Activated naive CD8-positive, alpha-beta T cell treated with anti-CD3 and anti-CD28 coated beads, Interleukin-2, amount 10 ng/mL, durations not matched to agents 7 days and 5 days (primary cell): ENCODE measurements at regions not wholly inside any gene's neighbourhood (a gene's known extent, or its start where the extent isn't known, plus 50 kb on each side); places are given as distances from the start of the nearest gene placed in this dataset.
"Not testable (repeated sequence)": the region's sequence is repeated elsewhere in the genome, so short reads cannot be mapped to it uniquely, and the experiment has no call there.

Experiments used
- ATAC-seq: fragments of 150-1000 bp; cut with Tn5 transposase; one replicate; pipeline ENCODE4 v1.10.0; 2021; ENCODE audit warnings: low read depth, moderate library complexity
- POLR2A ChIA-PET: fragments of 350-600 bp; sonication (Branson Sonifier 250); formaldehyde crosslinking; loops from one replicate; lab custom pipeline; 2021; ENCODE audit warnings: antibody characterized with exemption; lab: Charles Lee
- DNase-seq: peaks from one replicate; pipeline ENCODE4 v3.0.0; 2021
- H3K27ac Mint-ChIP-seq: one replicate; pipeline ENCODE4 v1.8.0; 2022; ENCODE audit warnings: mild to moderate bottlenecking, mixed read lengths
- H3K27me3 Mint-ChIP-seq: one replicate; pipeline ENCODE4 v1.8.0; 2022; ENCODE audit warnings: mild to moderate bottlenecking, moderate library complexity, mixed read lengths
- H3K36me3 Mint-ChIP-seq: one replicate; pipeline ENCODE4 v1.8.0; 2021; ENCODE audit warnings: mild to moderate bottlenecking, mixed read lengths
- H3K4me1 Mint-ChIP-seq: one replicate; pipeline ENCODE4 v1.8.0; 2021; ENCODE audit warnings: mixed read lengths
- H3K4me3 Mint-ChIP-seq: one replicate; pipeline ENCODE4 v1.8.0; 2022; ENCODE audit warnings: mild to moderate bottlenecking, moderate library complexity, mixed read lengths
- H3K9me3 Mint-ChIP-seq: one replicate; pipeline ENCODE4 v1.8.0; 2021; ENCODE audit warnings: mixed read lengths

DNA sequence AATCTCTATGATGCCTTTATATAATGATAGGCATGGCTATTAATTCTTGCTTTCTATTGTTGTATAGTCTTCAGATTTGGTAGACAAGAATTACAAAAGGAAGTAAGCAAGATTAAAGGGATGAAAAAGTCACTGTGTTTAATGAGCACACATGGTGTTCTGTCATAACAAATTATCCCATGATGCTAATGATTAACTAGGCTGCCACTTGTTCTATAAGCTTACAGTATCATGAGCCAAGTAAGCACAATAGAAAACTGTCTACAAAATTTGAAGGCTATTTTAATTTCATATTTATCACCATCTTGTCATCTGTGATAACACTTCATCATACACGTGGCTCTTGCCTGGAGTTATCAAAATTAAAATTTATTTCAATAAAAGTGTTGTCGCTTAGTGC, 466.7 kb downstream of the GASK1B start:
- no peak for ATAC-seq
- H3K27me3 Mint-ChIP-seq = no peaks in the 10 kb centered on the region
- H3K36me3 Mint-ChIP-seq = no peaks in the 10 kb centered on the region
- no peaks in the 10 kb centered on the region for H3K9me3 Mint-ChIP-seq
- DNase-seq = no peak
- POLR2A ChIA-PET = no interaction called here
- H3K4me1 Mint-ChIP-seq = no peaks in the 10 kb centered on the region
- H3K27ac Mint-ChIP-seq = no peak overlapping the region
- H3K4me3 Mint-ChIP-seq = no peak overlapping the region

DNA sequence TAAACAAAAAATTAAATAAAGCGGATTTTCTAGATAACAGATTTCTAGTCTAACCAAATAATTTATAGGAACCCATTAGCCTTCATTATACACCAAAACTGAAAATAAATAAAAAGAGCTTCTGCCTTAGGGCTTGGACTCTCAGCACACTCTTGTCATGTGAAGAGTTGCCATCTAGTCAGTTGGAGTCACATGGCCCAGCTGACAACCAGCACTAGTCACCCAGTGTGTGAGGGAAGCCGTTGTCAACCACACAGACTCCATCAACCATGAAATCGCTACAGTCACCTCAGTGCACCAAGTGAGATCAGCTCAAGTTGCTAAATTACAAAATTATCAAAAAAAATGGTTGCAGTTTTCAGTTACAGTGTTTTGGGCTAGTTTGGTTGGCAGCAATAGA, 470.0 kb downstream of the GASK1B start:
- POLR2A ChIA-PET = no interaction called here
- Mint-ChIP-seq H3K36me3 (no peaks in the 10 kb centered on the region), H3K4me1 (no peaks in the 10 kb centered on the region), H3K9me3 (no peaks in the 10 kb centered on the region), H3K27me3 (no peaks in the 10 kb centered on the region), H3K4me3 (no peak overlapping the region), H3K27ac (no peak overlapping the region)
- DNase-seq = no peak
- ATAC-seq = no peak

DNA sequence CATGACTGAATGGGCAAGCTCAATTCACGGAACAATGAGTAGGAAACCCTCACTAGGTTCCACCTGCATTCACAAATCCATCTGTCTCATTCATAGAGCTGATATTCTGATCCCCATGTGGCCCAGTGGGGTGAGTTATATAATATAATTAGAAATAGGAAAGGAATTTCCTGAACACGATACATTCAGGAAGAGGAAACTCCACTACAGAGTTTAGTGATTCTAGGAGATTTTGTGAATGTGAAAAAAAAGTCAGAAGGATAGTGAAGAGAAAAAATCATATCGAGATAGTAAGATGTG, 471.2 kb downstream of the GASK1B start:
- H3K27ac Mint-ChIP-seq = no peak overlapping the region
- no peak overlapping the region for H3K4me3 Mint-ChIP-seq
- no peak for ATAC-seq
- H3K27me3 Mint-ChIP-seq = no peaks in the 10 kb centered on the region
- no peaks in the 10 kb centered on the region for H3K4me1 Mint-ChIP-seq
- no peaks in the 10 kb centered on the region for H3K9me3 Mint-ChIP-seq
- POLR2A ChIA-PET = no interaction called here
- H3K36me3 Mint-ChIP-seq = no peaks in the 10 kb centered on the region
- DNase-seq = no peak

DNA sequence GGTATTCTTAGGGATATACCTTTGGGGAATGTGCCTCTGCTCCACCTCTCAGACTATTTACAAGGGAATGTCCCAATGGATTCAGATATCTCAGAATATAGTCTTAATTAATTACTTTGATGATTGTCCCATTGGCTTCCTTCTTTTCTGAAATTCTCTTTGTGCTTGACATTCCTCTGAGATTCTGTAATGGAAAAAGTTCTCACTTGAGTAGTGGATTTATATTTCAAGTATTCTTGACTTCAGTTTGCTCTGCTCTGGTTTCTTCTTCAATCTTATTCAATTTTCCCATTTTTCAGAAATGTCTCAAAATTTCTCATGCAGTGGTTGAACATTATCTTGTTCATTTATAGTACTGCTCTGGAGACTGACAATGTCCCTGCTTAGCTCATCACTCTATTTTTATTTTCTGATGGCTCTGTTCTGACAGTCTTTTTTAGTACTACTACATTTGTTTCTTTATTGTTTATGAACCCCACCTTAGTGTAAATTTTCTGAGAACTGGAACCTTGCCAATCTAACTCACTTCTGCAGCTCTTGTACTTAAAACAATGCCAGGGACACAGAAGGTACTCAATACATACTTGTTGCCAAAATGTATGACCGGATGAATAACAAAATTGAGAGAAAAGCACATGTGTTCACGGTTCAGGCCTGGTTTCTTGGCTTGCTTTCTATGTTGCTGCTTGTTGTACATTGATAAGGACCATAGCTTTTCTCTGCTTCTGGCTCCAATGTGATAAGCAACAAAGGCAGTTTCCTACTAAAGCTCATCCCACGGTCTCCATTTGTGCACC, 471.7 kb downstream of the GASK1B start:
- Mint-ChIP-seq H3K27ac (no peak overlapping the region), H3K9me3 (no peaks in the 10 kb centered on the region), H3K36me3 (no peaks in the 10 kb centered on the region), H3K4me3 (no peak overlapping the region), H3K27me3 (no peaks in the 10 kb centered on the region), H3K4me1 (no peaks in the 10 kb centered on the region)
- DNase-seq (no peak), ATAC-seq (no peak)
- POLR2A ChIA-PET = no interaction called here

DNA sequence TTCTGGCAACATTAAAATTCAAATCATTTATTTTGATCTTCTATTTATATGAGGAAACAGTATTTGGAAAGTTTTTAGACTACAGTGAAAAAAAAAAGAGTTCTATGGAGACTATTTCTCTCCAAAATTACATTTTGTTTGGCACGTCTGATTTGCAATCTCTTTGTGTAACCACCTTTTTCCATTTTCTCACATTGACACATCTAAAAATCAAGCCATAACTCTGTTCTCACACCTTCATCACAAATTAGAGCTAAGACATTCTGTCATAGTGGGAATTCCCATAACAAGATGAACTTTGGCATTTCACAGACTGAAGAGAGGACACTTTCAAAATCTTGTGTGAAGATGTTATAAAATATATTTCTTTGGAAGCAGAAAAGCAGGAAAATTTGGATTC, 468.9 kb downstream of the GRIA2 start:
- POLR2A ChIA-PET = no interaction called here
- no peaks in the 10 kb centered on the region for H3K4me1 Mint-ChIP-seq
- H3K27ac Mint-ChIP-seq = no peak overlapping the region
- H3K36me3 Mint-ChIP-seq = no peaks in the 10 kb centered on the region
- DNase-seq (no peak), ATAC-seq (no peak)
- no peaks in the 10 kb centered on the region for H3K9me3 Mint-ChIP-seq
- no peak overlapping the region for H3K4me3 Mint-ChIP-seq
- H3K27me3 Mint-ChIP-seq = no peaks in the 10 kb centered on the region

DNA sequence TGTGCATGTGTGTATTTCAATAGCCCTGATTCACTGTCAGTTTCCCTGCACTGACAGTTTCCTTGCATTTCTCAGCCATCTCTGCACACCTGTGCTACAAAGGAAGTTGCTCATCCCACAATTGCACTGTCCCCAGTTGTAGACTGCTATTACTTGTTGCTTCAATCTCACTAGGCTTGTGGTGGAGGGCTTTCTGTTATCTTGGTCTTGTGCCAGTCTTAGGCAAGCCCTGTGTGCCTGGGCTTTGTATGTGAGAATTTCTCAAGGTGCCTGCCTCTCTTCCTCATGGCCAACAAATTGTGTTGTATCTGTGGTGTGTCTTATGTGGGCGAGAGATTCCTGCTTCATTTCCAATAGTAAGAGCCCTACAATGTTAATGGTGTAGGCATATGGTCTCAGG, 467.4 kb downstream of the GRIA2 start:
- Mint-ChIP-seq H3K4me3 (no peak overlapping the region), H3K27ac (no peak overlapping the region), H3K36me3 (no peaks in the 10 kb centered on the region), H3K4me1 (no peaks in the 10 kb centered on the region), H3K27me3 (no peaks in the 10 kb centered on the region), H3K9me3 (no peaks in the 10 kb centered on the region)
- no peak for DNase-seq
- ATAC-seq = no peak
- POLR2A ChIA-PET = no interaction called here

DNA sequence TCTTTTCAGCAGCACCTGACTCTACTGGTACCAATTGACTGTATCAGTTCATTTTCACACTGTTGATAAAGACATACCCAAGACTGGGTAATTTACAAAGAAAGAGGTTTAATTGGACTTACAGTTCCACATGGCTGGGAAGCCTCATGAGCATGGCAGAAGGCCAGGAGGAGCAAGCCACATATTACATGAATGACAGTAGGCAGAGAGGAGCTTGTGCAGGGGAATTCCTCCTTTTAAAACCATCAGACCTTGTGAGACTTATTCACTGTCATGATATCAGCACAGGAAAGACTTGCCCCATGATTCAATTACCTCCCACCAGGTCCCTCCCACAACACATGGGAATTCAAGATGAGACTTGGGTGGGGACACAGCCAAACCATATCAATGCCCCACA, 458.8 kb downstream of the GRIA2 start:
- H3K4me1 Mint-ChIP-seq, POLR2A ChIA-PET, H3K27me3 Mint-ChIP-seq, H3K27ac Mint-ChIP-seq, H3K4me3 Mint-ChIP-seq, DNase-seq, ATAC-seq, H3K36me3 Mint-ChIP-seq, H3K9me3 Mint-ChIP-seq: not testable (repeated sequence)

DNA sequence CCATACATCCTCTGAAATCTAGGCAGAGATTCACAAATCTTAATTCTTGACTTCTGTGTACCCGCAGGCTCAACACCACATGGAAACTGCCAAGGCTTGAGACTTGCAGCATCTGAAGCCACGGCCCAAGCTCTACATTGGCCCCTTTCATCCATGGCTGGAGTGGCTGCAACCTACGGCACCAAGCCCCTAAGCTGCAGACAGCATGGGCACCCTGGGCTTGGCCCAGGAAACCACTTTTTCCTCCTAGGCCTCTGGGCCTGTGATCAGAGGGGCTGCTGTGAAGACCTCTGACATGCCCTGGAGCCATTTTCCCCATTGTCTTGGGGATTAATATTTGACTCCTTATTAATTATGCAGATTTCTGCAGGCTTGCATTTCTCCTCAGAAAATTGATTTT, 457.9 kb downstream of the GRIA2 start:
- DNase-seq (no peak), ATAC-seq (no peak)
- Mint-ChIP-seq H3K36me3 (no peaks in the 10 kb centered on the region), H3K27ac (no peak overlapping the region), H3K9me3 (peaks cover 3% of the 10 kb centered on the region), H3K27me3 (no peaks in the 10 kb centered on the region), H3K4me3 (no peak overlapping the region), H3K4me1 (no peaks in the 10 kb centered on the region)
- POLR2A ChIA-PET = no interaction called here

DNA sequence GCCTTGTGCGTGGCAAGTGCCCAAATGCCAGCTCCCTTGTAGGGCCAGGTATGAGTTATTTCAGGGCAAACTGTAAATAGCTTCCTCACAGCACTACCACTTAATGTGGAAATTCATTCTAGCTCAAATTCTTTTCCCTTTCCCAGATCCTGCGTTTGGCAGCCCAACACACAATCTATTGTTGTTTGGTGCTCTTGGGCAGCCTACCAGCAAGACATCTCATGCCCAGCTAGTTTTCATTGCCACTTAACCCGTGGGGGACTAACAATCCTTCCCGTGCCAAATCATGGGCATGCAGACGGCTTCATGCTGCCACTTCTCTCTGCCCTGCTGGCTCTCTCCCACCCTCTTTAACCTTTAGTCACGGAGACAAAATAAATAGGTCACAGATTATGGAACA, 454.2 kb downstream of the GRIA2 start:
- no peak overlapping the region for H3K27ac Mint-ChIP-seq
- H3K9me3 Mint-ChIP-seq = peaks cover 2% of the 10 kb centered on the region
- DNase-seq = no peak
- no peak overlapping the region for H3K4me3 Mint-ChIP-seq
- H3K36me3 Mint-ChIP-seq = no peaks in the 10 kb centered on the region
- H3K27me3 Mint-ChIP-seq = no peaks in the 10 kb centered on the region
- ATAC-seq = no peak
- POLR2A ChIA-PET = no interaction called here
- no peaks in the 10 kb centered on the region for H3K4me1 Mint-ChIP-seq

DNA sequence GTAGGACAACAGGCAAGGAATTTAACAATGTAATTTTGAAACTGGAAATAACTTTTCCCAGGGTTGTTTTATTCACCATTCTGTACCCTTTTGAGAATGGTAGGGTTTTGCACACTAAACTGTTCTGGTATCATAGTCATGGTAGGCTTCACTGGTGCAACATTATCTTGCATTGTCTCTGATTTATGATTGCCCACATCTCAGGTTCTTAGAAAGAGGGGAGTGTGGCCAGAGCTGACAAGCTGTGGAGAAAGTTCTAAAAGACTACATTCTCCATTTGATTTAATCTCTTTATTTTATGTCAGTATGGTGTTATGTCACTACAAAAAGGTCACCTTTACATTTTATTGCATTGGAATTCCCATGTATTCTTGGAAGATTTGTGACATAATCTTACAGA, 447.3 kb downstream of the GRIA2 start:
- POLR2A ChIA-PET = no interaction called here
- Mint-ChIP-seq H3K27ac (no peak overlapping the region), H3K27me3 (no peaks in the 10 kb centered on the region), H3K4me1 (no peaks in the 10 kb centered on the region), H3K36me3 (no peaks in the 10 kb centered on the region), H3K4me3 (no peak overlapping the region), H3K9me3 (peaks cover 2% of the 10 kb centered on the region)
- DNase-seq (no peak), ATAC-seq (no peak)

DNA sequence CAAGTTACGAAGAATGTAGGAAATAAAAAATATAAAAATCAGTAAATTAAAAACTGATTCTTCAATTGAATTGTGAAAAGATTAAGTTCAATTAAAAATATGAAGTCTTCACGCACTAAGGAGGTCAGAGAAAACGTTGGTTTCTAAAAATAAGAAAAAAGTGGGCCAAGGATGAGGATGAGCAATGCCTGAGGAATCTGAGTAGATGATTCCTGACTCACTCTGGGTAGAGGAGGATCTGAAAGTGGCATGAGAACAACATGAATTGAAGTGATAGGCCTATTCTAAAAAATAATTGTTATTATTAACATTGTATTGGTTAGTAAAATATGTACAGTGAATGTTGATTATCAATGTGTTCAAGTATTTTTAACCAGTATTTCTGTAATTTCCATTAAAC, 444.2 kb downstream of the GRIA2 start:
- H3K9me3 Mint-ChIP-seq = no peaks in the 10 kb centered on the region
- H3K36me3 Mint-ChIP-seq = no peaks in the 10 kb centered on the region
- H3K27ac Mint-ChIP-seq = no peak overlapping the region
- no peak overlapping the region for H3K4me3 Mint-ChIP-seq
- no peak for DNase-seq
- ATAC-seq = no peak
- H3K27me3 Mint-ChIP-seq = no peaks in the 10 kb centered on the region
- POLR2A ChIA-PET = no interaction called here
- no peaks in the 10 kb centered on the region for H3K4me1 Mint-ChIP-seq

DNA sequence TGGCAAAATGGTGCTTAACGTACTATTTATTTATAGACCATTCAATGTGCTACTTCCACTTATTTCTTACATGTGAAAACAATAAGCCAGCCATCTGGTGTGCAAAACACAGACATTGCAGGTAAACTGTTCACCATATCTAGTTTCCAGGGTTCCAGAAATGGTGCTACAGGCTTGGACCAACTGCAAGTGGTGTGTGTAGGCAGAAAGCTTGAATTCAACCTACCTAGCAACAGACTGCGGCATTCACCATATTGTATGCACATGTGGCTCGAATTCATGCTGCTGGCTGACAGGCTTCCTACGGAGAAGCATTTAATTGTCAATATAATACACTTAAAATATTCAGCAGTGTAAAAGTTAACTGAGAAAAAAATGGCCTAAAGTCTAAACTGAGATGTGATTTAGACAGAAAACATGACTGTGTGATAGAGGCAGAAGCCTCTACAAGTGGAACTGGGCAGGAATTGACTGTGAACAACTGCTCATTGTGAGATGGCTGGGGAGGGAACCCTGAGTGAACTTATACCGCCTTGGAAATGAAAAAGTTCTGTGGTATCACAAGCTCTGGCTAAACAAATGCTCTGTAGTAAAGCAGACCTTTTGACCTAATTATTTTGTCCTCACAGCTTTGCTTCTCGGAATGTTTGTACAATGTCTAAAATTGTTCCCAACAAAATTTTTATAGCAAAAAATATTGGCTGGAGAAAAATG, 434.7 kb downstream of the GRIA2 start:
- ATAC-seq (no peak), DNase-seq (no peak)
- POLR2A ChIA-PET = no interaction called here
- H3K36me3 Mint-ChIP-seq = no peaks in the 10 kb centered on the region
- H3K4me1 Mint-ChIP-seq = no peaks in the 10 kb centered on the region
- H3K9me3 Mint-ChIP-seq = no peaks in the 10 kb centered on the region
- no peak overlapping the region for H3K27ac Mint-ChIP-seq
- no peaks in the 10 kb centered on the region for H3K27me3 Mint-ChIP-seq
- H3K4me3 Mint-ChIP-seq = no peak overlapping the region

DNA sequence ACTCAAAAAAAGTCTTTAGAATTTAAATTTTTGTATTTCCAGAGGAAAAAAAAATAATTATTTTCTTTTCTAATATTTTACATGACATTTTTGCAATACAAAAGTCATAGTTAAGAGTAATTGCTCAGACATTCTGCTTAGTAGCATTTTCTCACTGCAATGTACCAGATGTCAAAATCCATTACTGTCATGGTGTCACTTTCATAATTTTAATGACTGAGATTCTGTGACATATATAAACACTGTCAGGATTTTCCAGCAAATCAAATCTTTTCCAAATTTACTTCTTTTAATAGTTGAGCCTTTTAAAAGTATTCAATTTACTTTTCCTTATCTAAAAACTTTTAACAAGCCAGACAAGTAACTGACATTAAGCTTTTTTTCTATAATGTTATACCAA, 422.7 kb downstream of the GRIA2 start:
- POLR2A ChIA-PET = no interaction called here
- Mint-ChIP-seq H3K9me3 (no peaks in the 10 kb centered on the region), H3K36me3 (no peaks in the 10 kb centered on the region), H3K4me1 (no peaks in the 10 kb centered on the region), H3K27me3 (no peaks in the 10 kb centered on the region), H3K4me3 (no peak overlapping the region), H3K27ac (no peak overlapping the region)
- no peak for ATAC-seq
- no peak for DNase-seq

DNA sequence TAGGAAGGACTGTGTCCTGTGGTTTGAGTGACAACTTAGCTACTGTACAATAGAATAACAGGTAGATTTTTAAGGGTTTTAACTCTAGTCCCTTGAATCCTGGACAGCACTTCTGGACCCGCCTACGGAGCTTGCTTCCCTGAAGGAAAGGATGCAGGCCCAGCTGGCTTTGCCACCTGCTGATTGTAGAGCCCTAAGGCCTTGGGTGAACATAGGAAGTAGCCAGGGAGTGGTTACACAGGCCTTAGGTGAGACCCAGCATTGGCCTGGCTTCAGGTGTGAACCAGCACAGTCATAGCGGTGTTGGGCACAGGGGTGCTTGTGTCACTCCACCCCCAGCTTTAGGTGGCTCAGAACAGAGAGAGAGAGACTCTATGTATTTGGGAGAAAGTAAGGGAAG, 413.5 kb downstream of the GRIA2 start:
- Mint-ChIP-seq H3K27me3 (no peaks in the 10 kb centered on the region), H3K4me1 (no peaks in the 10 kb centered on the region), H3K27ac (no peak overlapping the region), H3K4me3 (no peak overlapping the region), H3K9me3 (peaks cover 3% of the 10 kb centered on the region), H3K36me3 (no peaks in the 10 kb centered on the region)
- no peak for DNase-seq
- ATAC-seq = no peak
- POLR2A ChIA-PET = no interaction called here
